MV-4-11 (cell line): ENCODE measurements at regions not wholly inside any gene's neighbourhood (a gene's known extent, or its start where the extent isn't known, plus 50 kb on each side); places are given as distances from the start of the nearest gene placed in this dataset.
A peak's percentile ranks its signal among the peaks of the same experiment; 100 is the strongest.
"Not testable (repeated sequence)": the region's sequence is repeated elsewhere in the genome, so short reads cannot be mapped to it uniquely, and the experiment has no call there.

Experiments used
- DNase-seq: peaks from one replicate; lab custom pipeline; 2025; lab: John Stamatoyannopoulos, UW

GRCh38 chr7:3138206-3138605 lies 94.5 kb upstream of the CARD11 start:
- no peak for DNase-seq

- DNase-seq, result peak; percentile 75
These were observed 95.3 kb upstream of the CARD11 start for GRCh38 chr7:3138997-3139396.

DNA sequence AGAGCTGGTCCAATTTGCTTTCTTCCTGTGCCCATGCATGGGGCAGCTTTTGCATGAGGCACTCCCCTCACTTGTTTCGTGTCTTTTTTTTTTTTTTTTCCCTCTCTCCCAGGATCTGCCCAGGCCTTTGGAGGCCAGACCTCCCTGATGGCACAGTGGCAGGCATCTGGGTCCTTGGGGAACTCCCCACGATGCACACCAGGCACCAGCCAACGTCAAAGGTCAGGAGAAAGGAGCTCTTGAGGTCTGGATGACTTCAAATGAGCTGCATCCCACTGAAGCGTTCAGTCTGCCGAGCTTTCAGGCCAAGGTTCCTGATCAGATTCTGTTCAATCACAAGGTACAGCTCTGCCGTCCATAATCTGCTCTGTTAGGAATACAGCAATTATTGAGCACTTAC lies 97.2 kb upstream of the CARD11 start:
- DNase-seq, result no peak

- DNase-seq, result no peak
These were observed 97.7 kb upstream of the CARD11 start for GRCh38 chr7:3141326-3141725.

DNA sequence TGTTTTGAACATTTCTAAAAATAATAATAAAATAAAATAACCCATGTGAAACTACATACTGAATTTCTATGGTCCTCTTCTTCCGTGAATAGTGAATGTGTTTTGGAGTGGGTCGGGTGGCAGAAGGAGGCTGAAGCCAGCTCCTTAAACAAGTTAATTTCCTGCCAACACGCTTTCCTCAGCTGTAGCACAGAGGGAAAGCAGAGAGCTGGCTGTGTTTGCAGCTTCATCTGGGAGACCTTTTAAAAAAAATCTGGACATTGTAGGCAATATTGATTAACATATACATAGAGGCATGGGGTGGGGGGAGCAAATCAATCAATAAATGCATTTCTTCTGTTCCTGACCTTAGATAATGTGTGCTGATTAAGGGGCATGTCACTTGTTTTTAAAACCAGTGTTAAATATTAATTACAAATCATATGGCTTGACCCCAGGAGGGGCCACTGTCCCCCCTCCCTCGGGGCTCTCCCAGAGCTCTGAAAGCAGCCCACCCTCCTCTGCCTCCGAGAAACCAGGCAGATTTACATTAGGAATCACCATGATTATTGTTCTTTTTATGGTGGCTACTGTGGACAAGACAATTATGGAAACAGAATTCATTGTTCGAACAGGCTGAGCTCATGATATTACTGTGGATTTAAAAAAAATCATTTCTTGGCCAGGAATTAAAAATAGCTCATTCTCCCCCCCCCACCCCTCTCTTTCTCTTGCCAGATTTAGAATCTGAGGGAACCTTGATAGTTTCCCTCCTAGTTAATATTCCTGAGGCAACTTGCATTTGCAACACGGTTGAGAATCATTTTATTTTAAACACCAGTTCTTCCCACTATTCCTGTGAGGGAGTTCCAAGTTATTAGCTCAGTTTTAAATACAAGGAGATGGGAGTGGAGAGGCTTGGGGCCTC lies 100.5 kb upstream of the CARD11 start:
- DNase-seq, result no peak

DNA sequence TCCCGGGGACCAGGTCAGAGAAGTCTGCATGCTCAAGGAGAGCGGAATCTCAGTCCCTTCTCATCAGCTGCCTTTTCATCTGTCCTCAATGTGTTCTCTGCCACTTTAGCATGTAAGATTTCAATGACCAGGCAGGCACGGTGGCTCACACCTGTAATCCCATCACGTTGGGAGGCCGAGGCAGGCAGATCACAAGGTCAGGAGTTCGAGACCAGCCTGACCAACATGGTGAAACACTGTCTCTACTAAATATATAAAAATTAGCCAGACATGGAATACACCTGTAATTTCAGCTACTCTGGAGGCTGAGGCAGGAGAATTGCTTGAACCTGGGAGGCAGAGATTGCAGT lies 101.1 kb upstream of the CARD11 start:
- DNase-seq, result not testable (repeated sequence)

DNA sequence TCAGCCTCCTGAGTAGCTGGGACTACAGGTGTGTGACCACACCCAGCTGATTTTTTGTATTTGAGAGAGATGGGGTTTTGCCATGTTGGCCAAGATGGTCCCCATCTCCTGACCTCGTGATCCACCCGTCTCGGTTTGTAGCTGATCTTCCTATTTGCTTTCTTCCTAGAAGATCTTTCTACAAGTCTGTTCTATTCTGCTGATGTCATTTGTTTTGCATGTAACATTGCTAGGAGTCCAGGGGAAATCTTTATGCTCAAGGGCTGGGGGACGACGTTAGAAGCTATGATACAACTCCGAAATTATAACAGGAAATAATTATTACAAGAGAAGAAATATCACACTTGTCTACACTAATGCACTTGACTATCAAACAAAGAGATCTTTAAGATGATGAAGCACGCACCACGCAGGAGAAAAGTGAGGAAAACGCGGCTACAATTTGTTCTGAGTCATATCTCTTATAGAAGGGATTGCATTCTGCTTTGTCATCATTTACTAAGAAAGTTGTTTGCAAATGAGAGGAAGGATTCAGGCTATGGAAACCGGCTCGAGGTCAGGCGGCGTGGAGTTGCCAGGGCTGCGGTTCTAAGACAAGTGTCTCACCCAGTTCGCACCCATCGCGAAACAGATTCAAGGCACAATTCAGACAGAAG lies 103.0 kb upstream of the CARD11 start:
- no peak for DNase-seq

DNA sequence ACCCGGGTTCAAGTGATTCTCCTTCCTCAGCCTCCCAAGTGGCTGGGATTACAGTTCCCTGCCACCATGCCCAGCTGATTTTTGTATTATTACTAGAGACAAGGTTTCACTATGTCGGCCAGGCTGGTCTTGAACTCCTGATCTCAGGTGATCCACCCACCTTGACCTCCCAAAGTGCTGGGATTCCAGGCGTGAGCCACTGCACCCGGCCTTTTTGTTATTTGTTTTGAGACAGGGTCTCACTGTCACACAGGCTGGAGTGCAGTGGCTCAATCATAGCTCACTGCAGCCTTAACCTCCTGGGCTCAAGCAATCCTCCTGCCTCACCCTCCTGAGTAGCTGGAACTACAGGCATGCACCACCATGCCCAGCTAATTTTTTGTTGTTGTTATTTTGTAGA lies 104.8 kb upstream of the CARD11 start:
- DNase-seq, result not testable (repeated sequence)

DNA sequence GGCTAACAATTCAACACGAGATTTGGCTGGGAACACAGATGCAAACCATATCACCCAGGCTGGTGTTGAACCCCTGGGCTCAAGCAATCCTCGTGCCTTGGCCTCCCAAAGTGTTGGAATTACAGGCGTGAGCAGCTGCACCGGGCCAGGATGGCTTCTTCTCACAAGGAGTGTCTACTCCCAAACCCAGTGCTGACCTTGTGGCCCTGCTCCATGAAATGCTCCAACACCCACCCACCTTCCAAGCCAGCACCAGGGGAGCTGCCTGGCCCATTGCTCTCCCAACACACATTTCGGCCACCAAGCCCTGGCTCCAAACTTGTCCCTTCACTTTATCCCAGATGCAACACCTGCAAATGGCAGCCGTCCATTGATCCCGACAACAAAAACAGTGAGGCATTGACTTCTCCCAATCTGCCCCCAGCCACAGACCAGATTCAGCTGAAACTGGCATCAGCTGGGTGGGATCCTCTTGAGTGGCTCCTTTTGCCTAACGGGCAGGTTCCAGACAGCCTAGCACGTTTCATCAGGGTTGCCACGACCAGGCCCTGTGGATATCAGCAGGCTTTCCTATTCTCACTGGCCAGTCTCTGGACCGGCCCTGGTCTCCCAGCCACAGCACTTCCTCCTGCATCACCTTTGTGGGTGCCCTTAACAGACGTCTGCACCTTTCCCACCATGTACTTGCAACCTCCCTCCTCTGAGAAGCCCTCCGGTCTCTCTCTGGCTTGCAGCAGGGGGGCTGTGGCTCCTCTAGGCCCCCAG lies 105.7 kb upstream of the CARD11 start:
- DNase-seq, result no peak

DNA sequence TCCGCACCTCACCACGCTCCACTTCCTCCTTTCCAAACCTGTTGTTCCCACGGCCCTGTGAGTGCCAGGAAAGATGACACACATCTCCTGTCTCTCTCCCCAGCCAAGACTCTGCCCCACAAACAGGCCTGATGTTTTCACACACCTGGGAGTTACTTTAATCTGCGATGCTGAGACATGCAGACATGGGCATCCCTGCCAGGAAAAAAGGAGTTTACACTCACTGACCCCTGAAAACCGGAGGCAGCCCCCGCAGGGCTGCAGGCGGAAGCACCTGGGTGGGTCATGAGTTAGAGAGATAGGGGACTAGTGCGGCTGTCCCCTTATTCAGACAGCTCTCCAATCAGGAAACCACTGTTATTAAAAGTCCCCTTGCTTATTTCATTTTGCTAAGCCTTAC lies 106.4 kb upstream of the CARD11 start:
- no peak for DNase-seq

GRCh38 chr7:3151784-3152183 lies 108.1 kb upstream of the CARD11 start:
- peak; percentile 14 for DNase-seq

DNA sequence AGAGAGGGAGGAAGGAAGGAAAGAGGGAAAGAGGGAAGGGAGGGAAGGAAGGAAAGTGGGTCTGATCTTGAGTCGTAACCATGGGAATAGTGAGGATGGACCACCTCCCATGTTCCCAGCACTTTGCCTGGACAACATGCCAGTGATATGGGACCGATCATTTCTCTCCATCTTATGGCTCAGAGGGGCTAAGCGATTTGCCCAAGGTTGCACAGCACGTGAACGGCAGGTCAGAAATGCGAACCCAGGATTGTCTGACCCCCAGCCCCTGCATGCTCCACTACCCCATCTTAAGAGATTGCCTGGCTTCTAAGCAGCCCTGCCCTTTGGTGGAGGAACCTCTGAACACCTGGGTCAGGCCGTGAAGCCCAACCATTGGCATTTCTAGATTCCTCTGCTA lies 109.0 kb upstream of the CARD11 start:
- DNase-seq, result no peak

- DNase-seq, result no peak
These were observed 109.5 kb upstream of the CARD11 start for GRCh38 chr7:3153118-3153517.

DNA sequence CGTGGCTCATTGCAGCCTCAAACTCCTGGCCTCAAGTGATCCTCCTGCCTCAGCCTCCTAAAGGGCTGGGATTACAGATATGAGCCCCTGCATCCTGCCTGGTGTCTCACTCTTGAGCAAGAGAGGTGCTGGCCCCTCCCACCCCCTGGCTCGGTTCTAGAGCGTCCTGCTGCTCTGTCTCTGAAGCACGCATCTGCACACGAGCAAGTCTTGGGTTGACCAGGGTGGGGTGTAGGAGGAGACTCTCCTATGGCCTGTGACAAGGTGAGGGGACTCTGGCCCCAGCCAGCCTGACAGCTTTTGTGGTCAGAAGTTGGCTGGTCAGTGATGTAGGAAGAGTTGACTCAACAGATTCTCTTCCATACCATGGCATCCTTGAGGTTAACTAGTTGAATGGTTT lies 110.7 kb upstream of the CARD11 start:
- DNase-seq, result no peak

- peak; percentile 44 for DNase-seq
These were observed 111.3 kb upstream of the CARD11 start for GRCh38 chr7:3154881-3155494.

- no peak for DNase-seq
These were observed 112.8 kb upstream of the CARD11 start for GRCh38 chr7:3156508-3156907.

DNA sequence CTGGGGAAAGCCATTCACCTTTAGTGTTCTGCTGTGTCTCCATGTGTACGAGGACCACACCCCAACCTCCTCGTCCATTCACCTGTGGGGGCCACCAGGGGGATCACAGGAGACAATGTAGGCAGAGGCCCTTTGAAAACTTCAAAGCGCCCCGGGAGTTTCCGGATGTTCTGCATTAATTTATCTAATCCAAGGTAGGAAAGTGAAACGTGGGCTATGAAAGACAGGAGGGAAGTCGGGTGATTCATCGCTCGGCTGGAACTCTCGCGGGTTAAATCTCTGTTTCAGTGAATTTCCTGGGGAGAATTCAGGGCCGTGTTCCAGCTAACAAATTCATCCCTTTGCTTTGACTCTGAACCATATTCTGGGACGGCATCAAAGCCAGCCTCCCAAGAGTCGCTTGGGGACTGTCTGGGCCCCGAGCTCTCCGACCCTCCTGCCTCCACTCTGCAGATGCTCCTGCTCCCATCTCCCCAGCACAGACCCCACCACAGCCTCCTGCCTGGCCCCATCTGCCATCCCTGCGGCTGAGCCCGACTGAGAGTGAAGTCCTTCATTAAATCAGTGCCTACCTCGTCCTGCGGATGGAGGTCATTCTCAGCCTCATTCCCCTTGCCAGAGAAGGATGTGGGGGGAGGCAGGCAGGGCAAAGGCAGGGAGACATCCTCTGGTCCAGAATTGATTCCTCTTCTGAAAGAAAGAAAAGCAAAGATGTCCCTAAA lies 114.1 kb upstream of the CARD11 start:
- DNase-seq, result no peak

GRCh38 chr7:3158341-3158760 lies 114.7 kb upstream of the CARD11 start:
- DNase-seq, result no peak

- DNase-seq, result no peak
These were observed 115.4 kb upstream of the CARD11 start for GRCh38 chr7:3159039-3159438.

GRCh38 chr7:3159445-3159844 lies 115.8 kb upstream of the CARD11 start:
- DNase-seq, result no peak

DNA sequence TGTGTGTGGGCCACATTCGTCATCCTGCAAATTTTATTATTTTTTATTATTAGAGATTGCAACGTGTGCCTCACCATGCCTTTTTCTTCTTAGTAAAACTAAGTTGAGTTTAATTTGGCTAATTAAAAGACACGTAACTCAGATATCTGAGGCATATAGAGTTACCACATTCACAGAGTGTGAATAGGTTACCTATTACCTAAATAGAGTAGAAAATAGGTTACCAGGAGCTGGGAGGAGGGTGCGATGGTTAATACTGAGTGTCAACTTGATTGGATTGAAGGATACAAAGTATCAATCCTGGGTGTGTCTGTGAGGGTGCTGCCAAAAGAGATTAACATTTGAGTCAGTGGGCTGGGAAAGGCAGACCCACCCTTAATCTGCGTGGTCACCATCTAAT lies 116.3 kb upstream of the CARD11 start:
- not testable (repeated sequence) for DNase-seq

DNA sequence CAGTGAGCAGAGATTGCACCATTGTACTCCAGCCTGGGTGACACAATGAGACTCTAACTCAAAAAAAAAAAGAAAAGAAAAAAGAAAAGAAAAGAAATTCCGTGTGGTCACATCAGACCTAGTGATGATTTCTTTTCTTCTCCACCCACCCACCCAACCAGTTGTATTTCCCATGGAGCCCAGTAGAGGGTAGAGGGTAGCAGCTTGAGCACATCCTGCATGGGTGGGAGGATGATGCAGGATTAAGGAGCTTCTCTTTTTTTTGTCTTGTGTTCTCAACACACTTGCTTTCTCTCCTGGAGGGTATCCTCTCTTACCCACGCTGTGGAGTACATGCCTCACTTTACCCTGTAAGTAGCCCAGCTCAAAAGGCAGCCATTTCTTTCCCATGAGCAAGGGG lies 118.6 kb upstream of the CARD11 start:
- peak; percentile 59 for DNase-seq
